ENCODE measurements at regions not wholly inside any gene's neighbourhood (a gene's known extent, or its start where the extent isn't known, plus 50 kb on each side); places are given as distances from the start of the nearest gene placed in this dataset.

- Histone ChIP-seq H3K4me3 (no peak overlapping the region), H3K27ac (no peak overlapping the region), H3K27me3 (no peaks in the 10 kb centered on the region), H3K9me3 (no peaks in the 10 kb centered on the region), H3K4me1 (ENCODE audit: insufficient read depth) (no peaks in the 10 kb centered on the region), H3K36me3 (no peaks in the 10 kb centered on the region)
- TF ChIP-seq CTCF (IDR thresholded peaks at IDR 0.05), result no peak
- no peak for TF ChIP-seq POLR2A (IDR thresholded peaks at IDR 0.05)
- no peak for TF ChIP-seq EP300 (IDR thresholded peaks at IDR 0.05)
- no peak for DNase-seq
- intact Hi-C loops (cut with DNase I), result loop anchor here in 2 of 4 donors (5.0 to 10.0 kb wide), 2 partner anchors 556 to 559 kb away; no protein-coding TSS in a partner anchor
- WGBS, 3 donors, result 66 to 70% (median 67%) methylated on average over 4 of the region's 4 CpGs
Measured at GRCh38 chr10:63723320-63723719, 202.1 kb downstream of the REEP3 start.

DNA sequence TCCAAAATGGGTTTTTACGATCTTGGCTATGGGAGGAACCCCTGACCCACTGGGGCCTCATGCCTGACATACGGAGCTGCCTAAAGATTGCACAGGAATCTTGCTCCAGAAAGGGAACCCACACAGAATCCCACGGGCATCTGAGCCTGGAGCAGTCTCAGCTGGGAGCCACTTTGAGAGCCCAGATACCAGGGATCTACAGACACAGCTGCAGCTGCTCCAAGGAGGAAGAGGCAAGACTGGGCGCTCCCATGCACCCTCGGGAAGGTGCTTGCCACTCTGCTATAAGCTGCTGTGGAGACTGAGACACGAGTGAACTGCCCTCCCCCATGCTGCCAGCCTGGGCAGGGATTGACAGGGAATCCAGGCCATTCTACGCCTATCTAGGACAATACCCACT lies 202.5 kb downstream of the REEP3 start:
- Histone ChIP-seq H3K4me1 (ENCODE audit: insufficient read depth) (no peaks in the 10 kb centered on the region), H3K27me3 (no peaks in the 10 kb centered on the region), H3K9me3 (no peaks in the 10 kb centered on the region), H3K36me3 (no peaks in the 10 kb centered on the region), H3K27ac (no peak overlapping the region), H3K4me3 (no peak overlapping the region)
- 79 to 90% (median 81%) methylated on average over 7 of the region's 7 CpGs for WGBS, 3 donors
- no peak for DNase-seq
- TF ChIP-seq POLR2A (IDR thresholded peaks at IDR 0.05) (no peak), CTCF (IDR thresholded peaks at IDR 0.05) (no peak), EP300 (IDR thresholded peaks at IDR 0.05) (no peak)
- intact Hi-C loops (cut with DNase I), result loop anchor here in 2 of 4 donors (5.0 to 10.0 kb wide), 2 partner anchors 556 to 559 kb away; no protein-coding TSS in a partner anchor

DNA sequence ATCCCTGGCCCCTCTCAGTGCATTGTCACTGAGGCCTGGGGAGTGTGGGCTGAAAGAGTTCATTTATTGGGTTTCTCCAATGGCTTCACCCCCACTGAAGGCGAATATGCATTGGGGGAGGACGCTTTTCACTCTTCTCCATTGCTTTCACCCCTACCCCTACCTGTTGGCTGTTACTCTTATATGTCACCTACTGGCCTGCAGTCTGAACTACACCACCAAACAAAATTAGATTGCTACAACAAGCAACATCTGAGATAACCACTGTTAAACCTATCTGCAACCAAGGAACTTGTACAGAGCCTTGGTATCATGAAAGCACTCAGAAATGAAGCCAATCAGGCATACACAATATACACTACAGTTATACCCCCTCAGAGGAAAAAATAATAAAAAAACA lies 203.7 kb downstream of the REEP3 start:
- Histone ChIP-seq H3K4me1 (ENCODE audit: insufficient read depth) (no peaks in the 10 kb centered on the region), H3K27me3 (no peaks in the 10 kb centered on the region), H3K4me3 (no peak overlapping the region), H3K36me3 (no peaks in the 10 kb centered on the region), H3K9me3 (no peaks in the 10 kb centered on the region), H3K27ac (no peak overlapping the region)
- no peak for DNase-seq
- WGBS, 3 donors, result 91 to 97% (median 96%) methylated on average over 2 of the region's 2 CpGs
- intact Hi-C loops (cut with DNase I), result loop anchor here in 2 of 4 donors (5.0 to 10.0 kb wide), 2 partner anchors 558 to 560 kb away; no protein-coding TSS in a partner anchor
- no peak for TF ChIP-seq POLR2A (IDR thresholded peaks at IDR 0.05)
- no peak for TF ChIP-seq EP300 (IDR thresholded peaks at IDR 0.05)
- no peak for TF ChIP-seq CTCF (IDR thresholded peaks at IDR 0.05)

DNA sequence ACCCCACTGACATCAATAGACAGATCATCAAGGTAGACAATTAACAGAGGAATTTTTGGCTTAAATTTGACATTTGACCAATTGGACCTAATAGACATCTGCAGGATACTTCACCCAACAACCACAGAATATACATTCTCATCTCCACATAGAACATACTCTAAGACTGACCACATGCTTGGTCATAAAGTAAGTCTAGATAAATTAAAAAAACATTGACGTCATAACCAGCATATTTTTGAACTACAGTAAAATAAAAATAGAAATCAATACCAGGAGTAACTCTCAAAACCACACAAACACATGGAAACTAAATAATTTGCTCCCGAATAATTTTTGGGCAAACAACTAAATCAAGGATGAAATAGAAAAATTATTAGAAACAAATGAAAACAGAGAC lies 205.7 kb downstream of the REEP3 start:
- WGBS, 3 donors, result 54 to 70% (median 59%) methylated on average over 2 of the region's 2 CpGs
- no peak overlapping the region for H3K4me3 ChIP-seq
- no peaks in the 10 kb centered on the region for H3K27me3 ChIP-seq
- no peak for DNase-seq
- no peaks in the 10 kb centered on the region for H3K9me3 ChIP-seq
- H3K36me3 ChIP-seq, result no peaks in the 10 kb centered on the region
- no peaks in the 10 kb centered on the region for H3K4me1 ChIP-seq (ENCODE audit: insufficient read depth)
- no peak overlapping the region for H3K27ac ChIP-seq
- no peak for TF ChIP-seq CTCF (IDR thresholded peaks at IDR 0.05)
- TF ChIP-seq EP300 (IDR thresholded peaks at IDR 0.05), result no peak
- no peak for TF ChIP-seq POLR2A (IDR thresholded peaks at IDR 0.05)
- intact Hi-C loops (cut with DNase I), result loop anchor here in 1 of 4 donors (10.0 kb wide), 1 partner anchor 562 kb away; no protein-coding TSS in a partner anchor
